ENCODE measurements at regions not wholly inside any gene's neighbourhood (a gene's known extent, or its start where the extent isn't known, plus 50 kb on each side); places are given as distances from the start of the nearest gene placed in this dataset.

DNA sequence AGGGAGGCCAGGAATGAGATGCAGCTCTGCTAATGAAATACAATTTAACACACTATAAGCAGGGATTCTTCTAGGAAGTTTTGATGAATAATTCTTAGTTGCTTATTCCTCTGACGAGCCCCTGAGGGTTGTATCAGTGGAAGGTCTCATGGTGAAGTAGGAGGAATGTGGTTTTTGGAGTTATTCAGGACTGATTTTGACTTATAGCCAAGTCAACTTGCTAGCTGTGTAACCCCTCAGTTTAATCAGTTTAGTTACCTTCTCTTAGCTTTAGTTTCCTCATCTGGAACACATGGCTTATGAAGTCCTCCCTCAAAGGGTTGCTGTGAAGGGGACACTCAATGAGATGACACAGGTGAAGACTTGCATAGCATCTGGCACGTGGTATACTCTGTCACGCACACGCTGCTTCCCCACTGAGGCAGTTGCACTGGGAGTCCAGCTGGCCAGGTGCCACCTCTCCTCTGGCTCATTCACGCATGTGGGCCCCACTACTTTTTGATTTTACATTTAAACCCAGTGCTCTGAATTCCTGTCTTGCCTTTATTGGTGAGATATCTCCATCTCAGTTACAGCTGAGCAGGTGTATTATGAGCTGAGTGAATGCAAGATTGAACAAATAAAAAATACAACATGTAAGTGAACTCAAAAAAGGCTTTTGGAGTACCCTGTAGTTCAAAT is 415.0 kb downstream of the ARHGEF28 start (continued):
- TF ChIP-seq ZNF462 (CRISPR knock-in tag; IDR thresholded peaks at IDR 0.05): no peak
- no peak for TF ChIP-seq EZH2 (IDR thresholded peaks at IDR 0.05; ENCODE audit: low read depth, unreplicated experiment)

DNA sequence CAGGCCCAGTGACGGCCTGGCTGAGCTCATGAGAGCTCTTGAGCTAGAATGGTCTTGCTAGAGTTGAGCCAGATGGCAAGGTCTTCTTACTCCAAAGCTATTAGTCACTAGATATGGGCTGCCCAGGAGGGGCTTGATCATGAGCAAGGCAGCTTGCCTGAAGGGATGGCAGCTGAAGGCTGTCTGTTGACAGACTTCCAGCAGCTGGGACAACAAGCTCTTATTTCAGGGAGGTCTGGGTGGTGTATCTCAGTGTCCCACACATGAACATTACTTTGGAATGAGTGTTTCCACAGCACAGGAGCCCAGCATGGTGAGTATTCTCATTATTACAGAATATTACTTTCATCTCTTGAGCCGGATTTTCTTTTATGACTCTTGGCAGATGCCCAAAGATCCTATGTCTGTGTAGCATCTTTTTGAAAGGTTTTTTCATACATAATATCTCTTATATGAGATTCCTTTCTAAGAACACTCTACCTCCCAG is 414.1 kb downstream of the ARHGEF28 start:
- no peaks in the 10 kb centered on the region for H4K20me1 ChIP-seq (replicated peaks; ENCODE audit: insufficient read depth)
- H3K27ac ChIP-seq (ENCODE audit: low read depth): no peak overlapping the region
- no peaks in the 10 kb centered on the region for H3K79me2 ChIP-seq (replicated peaks; ENCODE audit: insufficient read depth)
- no peaks in the 10 kb centered on the region for H3K9me2 ChIP-seq (ENCODE audit: insufficient read depth)
- H2AFZ ChIP-seq: no peak overlapping the region
- ATAC-seq: no peak
- H3K4me2 ChIP-seq: no peak overlapping the region
- Mint-ChIP-seq H3K4me1 (peaks cover 8% of the 10 kb centered on the region; the same call in 2 of the 3 replicates), H3K4me3 (no peak overlapping the region), H3K27me3 (ENCODE audit: insufficient read depth, low read depth, poor library complexity) (no peaks in the 10 kb centered on the region), H3K27ac (no peak overlapping the region), H3K36me3 (ENCODE audit: low read depth) (no peaks in the 10 kb centered on the region), H3K9me3 (no peaks in the 10 kb centered on the region)
- no peaks in the 10 kb centered on the region for H3K4me1 ChIP-seq (ENCODE audit: insufficient read depth)
- no peak for DNase-seq (ENCODE audit: low spot score)
- H3K36me3 ChIP-seq (ENCODE audit: insufficient read depth): no peaks in the 10 kb centered on the region
- H3K4me3 ChIP-seq: no peak overlapping the region
- H3K27me3 ChIP-seq (ENCODE audit: insufficient read depth): no peaks in the 10 kb centered on the region
- no peaks in the 10 kb centered on the region for H3F3A ChIP-seq (replicated peaks; ENCODE audit: low read depth)
- TF ChIP-seq JUNB (IDR thresholded peaks at IDR 0.05; ENCODE audit: unreplicated experiment): no peak
- no peak for TF ChIP-seq ZNF462 (CRISPR knock-in tag; IDR thresholded peaks at IDR 0.05)
- TF ChIP-seq STAT1 (IDR thresholded peaks at IDR 0.05; ENCODE audit: unreplicated experiment): no peak
- no peak for TF ChIP-seq ETS1 (IDR thresholded peaks at IDR 0.05)
- TF ChIP-seq EZH2 (IDR thresholded peaks at IDR 0.05; ENCODE audit: low read depth, unreplicated experiment): no peak
- TF ChIP-seq CREB1 (CRISPR knock-in tag; IDR thresholded peaks at IDR 0.05; ENCODE audit: low read depth): no peak
- no peak for TF ChIP-seq ZNF114 (CRISPR knock-in tag; IDR thresholded peaks at IDR 0.05)

Data from GM23338 (cell line).